Hematopoietic multipotent progenitor cell treated with erythropoietin and hydrocortisone succinate and interleukin-3 and kit ligand, for 15 days (in vitro differentiated cells): ENCODE measurements at regions not wholly inside any gene's neighbourhood (a gene's known extent, or its start where the extent isn't known, plus 50 kb on each side); places are given as distances from the start of the nearest gene placed in this dataset.

Experiments
- DNase-seq: peaks from one replicate; pipeline ENCODE4 v3.0.0-alpha.2; 2015; ENCODE audit warnings: low spot score

GRCh38 chr5:31137676-31138075 is 55.8 kb upstream of the CDH6 start:
- DNase-seq: no peak

- no peak for DNase-seq
These were observed 57.9 kb upstream of the CDH6 start for GRCh38 chr5:31135542-31135941.

- no peak for DNase-seq
These were observed 60.0 kb upstream of the CDH6 start for GRCh38 chr5:31133488-31133887.

GRCh38 chr5:31131381-31131891 is 62.0 kb upstream of the CDH6 start:
- no peak for DNase-seq

GRCh38 chr5:31130676-31131075 is 62.8 kb upstream of the CDH6 start:
- no peak for DNase-seq

- DNase-seq: no peak
These were observed 68.7 kb upstream of the CDH6 start for GRCh38 chr5:31124651-31125305.

GRCh38 chr5:31124026-31124425 is 69.5 kb upstream of the CDH6 start:
- DNase-seq: no peak

GRCh38 chr5:31122998-31123951 is 70.2 kb upstream of the CDH6 start:
- DNase-seq: no peak

GRCh38 chr5:31121224-31121623 is 72.3 kb upstream of the CDH6 start:
- DNase-seq: no peak

GRCh38 chr5:31120642-31120948 is 72.9 kb upstream of the CDH6 start:
- no peak for DNase-seq

GRCh38 chr5:31119938-31120641 is 73.4 kb upstream of the CDH6 start:
- no peak for DNase-seq

GRCh38 chr5:31116466-31117031 is 76.9 kb upstream of the CDH6 start:
- DNase-seq: no peak

GRCh38 chr5:31114817-31115216 is 78.7 kb upstream of the CDH6 start:
- no peak for DNase-seq

- DNase-seq: no peak
These were observed 79.7 kb upstream of the CDH6 start for GRCh38 chr5:31113666-31114350.

GRCh38 chr5:31113101-31113500 is 80.4 kb upstream of the CDH6 start:
- no peak for DNase-seq

- DNase-seq: no peak
These were observed 86.4 kb upstream of the CDH6 start for GRCh38 chr5:31107091-31107518.

- no peak for DNase-seq
These were observed 86.8 kb upstream of the CDH6 start for GRCh38 chr5:31106691-31107090.

- no peak for DNase-seq
These were observed 87.2 kb upstream of the CDH6 start for GRCh38 chr5:31106278-31106677.

GRCh38 chr5:31104775-31105174 is 88.7 kb upstream of the CDH6 start:
- no peak for DNase-seq

- no peak for DNase-seq
These were observed 92.6 kb upstream of the CDH6 start for GRCh38 chr5:31100781-31101310.

- DNase-seq: no peak
These were observed 93.4 kb upstream of the CDH6 start for GRCh38 chr5:31100047-31100575.
